ENCODE measurements at regions not wholly inside any gene's neighbourhood (a gene's known extent, or its start where the extent isn't known, plus 50 kb on each side); places are given as distances from the start of the nearest gene placed in this dataset.
"Not testable (repeated sequence)": the region's sequence is repeated elsewhere in the genome, so short reads cannot be mapped to it uniquely, and the experiment has no call there.

- DNase-seq (ENCODE audit: low read depth in 1 of 2, low spot score in 2 of 2); H3K79me2 ChIP-seq (ENCODE audit: control insufficient read depth in 1 of 2, insufficient read depth in 2 of 2, low read length in 2 of 2); H3K14ac ChIP-seq (ENCODE audit: insufficient read length); H2BK12ac ChIP-seq (ENCODE audit: low read depth, low read length); H3K23ac ChIP-seq (ENCODE audit: insufficient read length); H2AK5ac ChIP-seq (ENCODE audit: low read depth, low read length); H2AFZ ChIP-seq (ENCODE audit: low read length); H3K18ac ChIP-seq (ENCODE audit: extremely low read depth, low read length); H4K20me1 ChIP-seq (replicated peaks in 1 of 2; ENCODE audit: control insufficient read depth in 1 of 2, insufficient read depth in 2 of 2, low read length in 2 of 2); H4K8ac ChIP-seq (ENCODE audit: extremely low read depth, insufficient read depth, low read length); H3K79me1 ChIP-seq (ENCODE audit: low read depth, low read length); POLR2A ChIA-PET (ENCODE audit: partially characterized antibody); H2BK5ac ChIP-seq (ENCODE audit: low read depth, low read length); H2BK15ac ChIP-seq (ENCODE audit: low read length); H3K4ac ChIP-seq (replicated peaks; ENCODE audit: insufficient read length, low read depth, low read length); H3K4me1 ChIP-seq (replicated peaks in 1 of 4; ENCODE audit: control insufficient read depth in 3 of 4, insufficient read depth in 4 of 4, low read length in 3 of 4); H3K9ac ChIP-seq (replicated peaks in 1 of 4; ENCODE audit: extremely low read depth in 1 of 4, low read depth in 3 of 4, low read length in 3 of 4); H3K4me2 ChIP-seq (ENCODE audit: insufficient read depth in 1 of 2, low read depth in 2 of 2, low read length in 2 of 2); H2BK20ac ChIP-seq (ENCODE audit: low read length); H4K91ac ChIP-seq (replicated peaks; ENCODE audit: insufficient read length, low read length); H3K9me3 ChIP-seq (ENCODE audit: insufficient read depth in 2 of 2, low read depth in 1 of 2, low read length in 1 of 2); CTCF ChIA-PET (ENCODE audit: partially characterized antibody); H3K56ac ChIP-seq (replicated peaks; ENCODE audit: insufficient read length, low read depth, low read length); H4K5ac ChIP-seq (ENCODE audit: insufficient read length, low read depth, low read length); FAIRE-seq; H3K23me2 ChIP-seq (ENCODE audit: low read depth, low read length); H3K27me3 ChIP-seq (replicated peaks in 1 of 4; ENCODE audit: control insufficient read depth in 3 of 4, extremely low read depth in 1 of 4, insufficient read depth in 3 of 4, low read length in 3 of 4); H2BK120ac ChIP-seq (replicated peaks; ENCODE audit: low read depth, low read length); H3K27ac ChIP-seq (ENCODE audit: low read depth, low read length); H3K4me3 ChIP-seq (ENCODE audit: extremely low read depth in 1 of 4, insufficient read depth in 2 of 4, low read depth in 3 of 4, low read length in 4 of 4); H3K36me3 ChIP-seq (ENCODE audit: control insufficient read depth in 2 of 4, insufficient read depth in 4 of 4, low read length in 3 of 4): not testable (repeated sequence)
- 95% methylated on average over 1 of the region's 1 CpG; no CpG with 5 or more reads in 1 of the 2 experiments for WGBS, 2 experiments (ENCODE audit: extremely low coverage in 1 of 2, insufficient coverage in 1 of 2, insufficient read length in 1 of 2, insufficient replicate concordance in 2 of 2, low coverage in 1 of 2, low lambda C conversion rate in 2 of 2, missing lambda C conversion rate in 1 of 2)
These were observed 61.9 kb upstream of the TRIM77 start for GRCh38 chr11:89648232-89648631.

GRCh38 chr11:89648996-89649395, 61.1 kb upstream of the TRIM77 start:
- H2BK12ac ChIP-seq (ENCODE audit: low read depth, low read length); H3K4me3 ChIP-seq (ENCODE audit: extremely low read depth in 1 of 4, insufficient read depth in 2 of 4, low read depth in 3 of 4, low read length in 4 of 4); H2BK20ac ChIP-seq (ENCODE audit: low read length); H3K56ac ChIP-seq (replicated peaks; ENCODE audit: insufficient read length, low read depth, low read length); CTCF ChIA-PET (ENCODE audit: partially characterized antibody); H2BK15ac ChIP-seq (ENCODE audit: low read length); H3K27ac ChIP-seq (ENCODE audit: low read depth, low read length); H3K9ac ChIP-seq (replicated peaks in 1 of 4; ENCODE audit: extremely low read depth in 1 of 4, low read depth in 3 of 4, low read length in 3 of 4); H3K4me1 ChIP-seq (replicated peaks in 1 of 4; ENCODE audit: control insufficient read depth in 3 of 4, insufficient read depth in 4 of 4, low read length in 3 of 4); H4K8ac ChIP-seq (ENCODE audit: extremely low read depth, insufficient read depth, low read length); DNase-seq (ENCODE audit: low read depth in 1 of 2, low spot score in 2 of 2); H3K4me2 ChIP-seq (ENCODE audit: insufficient read depth in 1 of 2, low read depth in 2 of 2, low read length in 2 of 2); H3K79me2 ChIP-seq (ENCODE audit: control insufficient read depth in 1 of 2, insufficient read depth in 2 of 2, low read length in 2 of 2); H4K91ac ChIP-seq (replicated peaks; ENCODE audit: insufficient read length, low read length); H3K79me1 ChIP-seq (ENCODE audit: low read depth, low read length); H3K27me3 ChIP-seq (replicated peaks in 1 of 4; ENCODE audit: control insufficient read depth in 3 of 4, extremely low read depth in 1 of 4, insufficient read depth in 3 of 4, low read length in 3 of 4); H2AK5ac ChIP-seq (ENCODE audit: low read depth, low read length); H3K18ac ChIP-seq (ENCODE audit: extremely low read depth, low read length); H3K14ac ChIP-seq (ENCODE audit: insufficient read length); H2BK5ac ChIP-seq (ENCODE audit: low read depth, low read length); H4K20me1 ChIP-seq (replicated peaks in 1 of 2; ENCODE audit: control insufficient read depth in 1 of 2, insufficient read depth in 2 of 2, low read length in 2 of 2); H3K23me2 ChIP-seq (ENCODE audit: low read depth, low read length); H3K23ac ChIP-seq (ENCODE audit: insufficient read length); H3K4ac ChIP-seq (replicated peaks; ENCODE audit: insufficient read length, low read depth, low read length); H2BK120ac ChIP-seq (replicated peaks; ENCODE audit: low read depth, low read length); H3K9me3 ChIP-seq (ENCODE audit: insufficient read depth in 2 of 2, low read depth in 1 of 2, low read length in 1 of 2); H2AFZ ChIP-seq (ENCODE audit: low read length); FAIRE-seq; H3K36me3 ChIP-seq (ENCODE audit: control insufficient read depth in 2 of 4, insufficient read depth in 4 of 4, low read length in 3 of 4); POLR2A ChIA-PET (ENCODE audit: partially characterized antibody); H4K5ac ChIP-seq (ENCODE audit: insufficient read length, low read depth, low read length): not testable (repeated sequence)
- 97% methylated on average over 5 of the region's 5 CpGs; no CpG with 5 or more reads in 1 of the 2 experiments for WGBS, 2 experiments (ENCODE audit: extremely low coverage in 1 of 2, insufficient coverage in 1 of 2, insufficient read length in 1 of 2, insufficient replicate concordance in 2 of 2, low coverage in 1 of 2, low lambda C conversion rate in 2 of 2, missing lambda C conversion rate in 1 of 2)

All from H1 (cell line).